HFFc6 (cell line): ENCODE measurements at regions not wholly inside any gene's neighbourhood (a gene's known extent, or its start where the extent isn't known, plus 50 kb on each side); places are given as distances from the start of the nearest gene placed in this dataset.

Experiments used
- DNase-seq: peaks from one replicate; pipeline ENCODE4 v3.0.0-alpha.2; 2018
- H3K27ac Mint-ChIP-seq: 2 replicates; pipeline ENCODE4 v1.8.0; 2020; ENCODE audit warnings: mild to moderate bottlenecking, mixed read lengths
- H3K27me3 Mint-ChIP-seq: 2 replicates; pipeline ENCODE4 v1.8.0; 2021; ENCODE audit warnings: mild to moderate bottlenecking, moderate library complexity, mixed read lengths; ENCODE audit not compliant: insufficient read depth
- H3K36me3 Mint-ChIP-seq: 2 replicates; pipeline ENCODE4 v1.8.0; 2021; ENCODE audit warnings: low read depth, mixed read lengths
- H3K4me1 Mint-ChIP-seq: 2 replicates; pipeline ENCODE4 v1.8.0; 2020; ENCODE audit warnings: low read depth, mixed read lengths
- H3K4me3 Mint-ChIP-seq: 2 replicates; pipeline ENCODE4 v1.8.0; 2020; ENCODE audit warnings: mild to moderate bottlenecking, moderate library complexity, mixed read lengths
- H3K9me3 Mint-ChIP-seq: 2 replicates; pipeline ENCODE4 v1.8.0; 2020; ENCODE audit warnings: mild to moderate bottlenecking, mixed read lengths
- TF ChIP-seq, protein P1 (sequence below): fragments of 200-600 bp; sonication (generic); IDR thresholded peaks from 2 replicates; pipeline ENCODE4 v1.5.0; 2021; ENCODE audit warnings: antibody characterized with exemption, mild to moderate bottlenecking

GRCh38 chr20:24277196-24277595, 192.2 kb upstream of the SYNDIG1 start:
- no peaks in the 10 kb centered on the region for H3K4me1 Mint-ChIP-seq
- no peaks in the 10 kb centered on the region for H3K9me3 Mint-ChIP-seq
- peaks cover 8% of the 10 kb centered on the region for H3K27me3 Mint-ChIP-seq
- no peak for DNase-seq
- H3K36me3 Mint-ChIP-seq = no peaks in the 10 kb centered on the region
- TF ChIP-seq, protein P1, sequence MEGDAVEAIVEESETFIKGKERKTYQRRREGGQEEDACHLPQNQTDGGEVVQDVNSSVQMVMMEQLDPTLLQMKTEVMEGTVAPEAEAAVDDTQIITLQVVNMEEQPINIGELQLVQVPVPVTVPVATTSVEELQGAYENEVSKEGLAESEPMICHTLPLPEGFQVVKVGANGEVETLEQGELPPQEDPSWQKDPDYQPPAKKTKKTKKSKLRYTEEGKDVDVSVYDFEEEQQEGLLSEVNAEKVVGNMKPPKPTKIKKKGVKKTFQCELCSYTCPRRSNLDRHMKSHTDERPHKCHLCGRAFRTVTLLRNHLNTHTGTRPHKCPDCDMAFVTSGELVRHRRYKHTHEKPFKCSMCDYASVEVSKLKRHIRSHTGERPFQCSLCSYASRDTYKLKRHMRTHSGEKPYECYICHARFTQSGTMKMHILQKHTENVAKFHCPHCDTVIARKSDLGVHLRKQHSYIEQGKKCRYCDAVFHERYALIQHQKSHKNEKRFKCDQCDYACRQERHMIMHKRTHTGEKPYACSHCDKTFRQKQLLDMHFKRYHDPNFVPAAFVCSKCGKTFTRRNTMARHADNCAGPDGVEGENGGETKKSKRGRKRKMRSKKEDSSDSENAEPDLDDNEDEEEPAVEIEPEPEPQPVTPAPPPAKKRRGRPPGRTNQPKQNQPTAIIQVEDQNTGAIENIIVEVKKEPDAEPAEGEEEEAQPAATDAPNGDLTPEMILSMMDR = no peak
- no peak overlapping the region for H3K27ac Mint-ChIP-seq
- H3K4me3 Mint-ChIP-seq = no peak overlapping the region

DNA sequence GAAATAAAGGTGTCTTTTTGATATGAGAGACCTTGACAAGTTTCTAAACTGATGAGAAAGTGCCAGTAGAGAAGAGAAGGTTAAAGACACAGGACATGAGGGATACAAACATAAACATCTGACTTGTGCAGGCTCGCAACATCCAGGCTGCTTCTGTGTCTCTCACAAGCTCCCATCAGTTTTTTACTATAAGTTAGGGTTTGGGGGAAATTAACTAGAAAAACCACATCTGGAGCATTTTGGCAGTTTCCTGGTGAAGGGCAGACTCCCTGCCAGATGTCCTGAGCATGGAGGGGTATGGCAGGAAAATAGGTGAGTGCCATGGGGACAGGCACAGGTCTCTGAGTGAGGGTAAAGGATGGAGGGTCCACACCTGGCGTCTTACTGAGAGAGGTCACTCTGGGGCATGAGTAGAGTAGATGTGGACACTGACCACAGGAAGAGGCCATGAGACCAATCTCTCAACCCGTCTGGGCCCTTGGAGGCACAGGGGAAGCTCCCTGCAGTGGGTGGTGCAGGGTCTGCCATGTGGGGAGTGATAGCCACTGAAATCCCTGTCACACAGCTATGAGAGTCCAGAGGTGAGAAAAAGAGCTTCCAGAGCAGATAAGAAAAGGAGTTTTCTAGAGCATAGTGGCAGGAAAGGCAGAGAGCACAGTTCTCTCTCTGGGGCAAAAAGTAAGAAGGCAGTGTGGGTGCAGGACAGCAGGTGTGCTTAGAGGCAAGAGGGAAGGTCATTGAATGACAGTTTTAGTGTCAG, 193.3 kb upstream of the SYNDIG1 start:
- Mint-ChIP-seq H3K36me3 (no peaks in the 10 kb centered on the region), H3K27me3 (peaks cover 8% of the 10 kb centered on the region), H3K27ac (no peak overlapping the region), H3K9me3 (no peaks in the 10 kb centered on the region), H3K4me3 (no peak overlapping the region), H3K4me1 (no peaks in the 10 kb centered on the region)
- TF ChIP-seq, protein P1 = no peak
- DNase-seq = no peak

DNA sequence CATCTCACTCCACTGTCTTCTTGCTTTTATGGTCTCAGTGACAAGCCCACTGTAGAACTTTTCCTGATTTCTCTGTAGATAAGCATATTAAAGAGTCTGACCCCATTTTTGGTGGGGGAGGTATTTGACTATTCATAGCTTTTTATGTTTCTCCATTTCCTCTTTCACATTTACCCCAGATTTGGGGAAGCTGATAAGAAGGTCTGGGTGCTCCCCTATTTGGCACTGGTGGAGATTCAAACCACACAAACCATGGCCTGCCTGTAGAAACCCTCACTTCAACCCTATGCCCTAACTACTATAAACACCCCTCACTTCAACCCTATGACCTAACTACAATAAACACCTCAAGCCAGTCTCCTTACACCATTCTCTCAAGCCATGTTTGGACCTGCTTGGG, 196.2 kb upstream of the SYNDIG1 start:
- Mint-ChIP-seq H3K9me3 (no peaks in the 10 kb centered on the region), H3K4me1 (no peaks in the 10 kb centered on the region), H3K36me3 (no peaks in the 10 kb centered on the region), H3K27ac (no peak overlapping the region), H3K4me3 (no peak overlapping the region), H3K27me3 (peaks cover 5% of the 10 kb centered on the region)
- TF ChIP-seq, protein P1 = no peak
- DNase-seq = no peak

- no peak for DNase-seq
- TF ChIP-seq, protein P1 = no peak
- no peaks in the 10 kb centered on the region for H3K36me3 Mint-ChIP-seq
- peaks cover 18% of the 10 kb centered on the region for H3K27me3 Mint-ChIP-seq
- no peak overlapping the region for H3K4me3 Mint-ChIP-seq
- no peaks in the 10 kb centered on the region for H3K9me3 Mint-ChIP-seq
- H3K4me1 Mint-ChIP-seq = no peaks in the 10 kb centered on the region
- H3K27ac Mint-ChIP-seq = no peak overlapping the region
Observed at GRCh38 chr20:24261351-24261750, 208.1 kb upstream of the SYNDIG1 start.

DNA sequence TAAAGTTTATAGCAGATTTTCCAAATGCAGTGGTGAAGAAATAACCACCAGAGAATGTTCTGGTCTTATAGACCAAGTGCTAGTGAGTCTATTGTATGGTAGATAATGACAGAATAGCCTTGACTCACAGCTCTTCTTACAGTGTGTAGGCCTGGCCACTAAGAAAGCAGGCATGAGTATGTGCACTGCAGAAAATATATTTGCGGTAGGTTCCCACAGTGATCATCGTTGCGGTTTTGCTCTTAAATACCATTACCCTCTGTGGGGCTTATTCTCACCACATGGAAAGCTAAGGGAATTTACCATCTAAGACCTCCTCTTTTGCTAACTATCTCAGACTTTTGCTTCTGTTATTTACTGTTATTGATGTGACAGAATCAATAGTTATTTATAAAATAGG, 212.3 kb upstream of the SYNDIG1 start:
- H3K27me3 Mint-ChIP-seq = peaks cover 10% of the 10 kb centered on the region
- no peak overlapping the region for H3K27ac Mint-ChIP-seq
- TF ChIP-seq, protein P1 = no peak
- no peaks in the 10 kb centered on the region for H3K4me1 Mint-ChIP-seq
- H3K36me3 Mint-ChIP-seq = no peaks in the 10 kb centered on the region
- DNase-seq = no peak
- H3K9me3 Mint-ChIP-seq = no peaks in the 10 kb centered on the region
- no peak overlapping the region for H3K4me3 Mint-ChIP-seq
